ENCODE measurements at regions not wholly inside any gene's neighbourhood (a gene's known extent, or its start where the extent isn't known, plus 50 kb on each side); places are given as distances from the start of the nearest gene placed in this dataset.

DNA sequence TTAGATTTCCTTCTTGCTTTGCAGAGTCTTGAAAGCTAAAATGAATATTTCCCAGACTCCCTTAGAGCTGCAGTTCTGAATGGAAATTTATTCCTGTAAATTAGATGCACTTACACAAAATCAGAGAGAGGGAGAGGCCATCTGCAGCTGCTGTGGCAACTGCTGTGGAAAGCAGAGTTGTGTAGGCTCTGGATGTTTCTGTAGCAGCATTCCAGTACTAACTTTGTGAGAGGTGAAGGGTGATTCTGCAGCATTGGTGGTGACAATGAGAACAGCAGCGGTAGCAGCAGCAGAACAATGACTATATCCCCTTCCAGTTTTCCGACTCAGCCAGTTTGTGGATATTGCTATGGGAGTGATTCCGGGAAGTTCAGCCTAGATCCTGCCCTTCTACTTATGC is 433.0 kb upstream of the REG3G start:
- TF ChIP-seq, protein P1, sequence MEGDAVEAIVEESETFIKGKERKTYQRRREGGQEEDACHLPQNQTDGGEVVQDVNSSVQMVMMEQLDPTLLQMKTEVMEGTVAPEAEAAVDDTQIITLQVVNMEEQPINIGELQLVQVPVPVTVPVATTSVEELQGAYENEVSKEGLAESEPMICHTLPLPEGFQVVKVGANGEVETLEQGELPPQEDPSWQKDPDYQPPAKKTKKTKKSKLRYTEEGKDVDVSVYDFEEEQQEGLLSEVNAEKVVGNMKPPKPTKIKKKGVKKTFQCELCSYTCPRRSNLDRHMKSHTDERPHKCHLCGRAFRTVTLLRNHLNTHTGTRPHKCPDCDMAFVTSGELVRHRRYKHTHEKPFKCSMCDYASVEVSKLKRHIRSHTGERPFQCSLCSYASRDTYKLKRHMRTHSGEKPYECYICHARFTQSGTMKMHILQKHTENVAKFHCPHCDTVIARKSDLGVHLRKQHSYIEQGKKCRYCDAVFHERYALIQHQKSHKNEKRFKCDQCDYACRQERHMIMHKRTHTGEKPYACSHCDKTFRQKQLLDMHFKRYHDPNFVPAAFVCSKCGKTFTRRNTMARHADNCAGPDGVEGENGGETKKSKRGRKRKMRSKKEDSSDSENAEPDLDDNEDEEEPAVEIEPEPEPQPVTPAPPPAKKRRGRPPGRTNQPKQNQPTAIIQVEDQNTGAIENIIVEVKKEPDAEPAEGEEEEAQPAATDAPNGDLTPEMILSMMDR (conservative IDR thresholded peaks at IDR 0.05; ENCODE audit: low read length): no peak
- no peak for TF ChIP-seq EZH2phosphoT487 (IDR thresholded peaks at IDR 0.05; ENCODE audit: borderline replicate concordance)

All from Loucy (cell line).